ENCODE measurements at regions not wholly inside any gene's neighbourhood (a gene's known extent, or its start where the extent isn't known, plus 50 kb on each side); places are given as distances from the start of the nearest gene placed in this dataset.

GRCh38 chr5:82522897-82523296 is 244.7 kb upstream of the RPS23 start:
- ChIA-PET POLR2A (ENCODE audit: low non-redundant PET) (no interaction called here), CTCF (interaction anchor here (0.5 to 0.7 kb wide), 2 partner anchors 379 to 1032 kb away, joined by 3 to 4 read pairs; no protein-coding TSS in a partner anchor)
- no peak for TF ChIP-seq CTCF (conservative IDR thresholded peaks at IDR 0.05; ENCODE audit: low read depth)
- H3K27ac ChIP-seq = no peak overlapping the region
- DNase-seq (ENCODE audit: low spot score) = no peak

DNA sequence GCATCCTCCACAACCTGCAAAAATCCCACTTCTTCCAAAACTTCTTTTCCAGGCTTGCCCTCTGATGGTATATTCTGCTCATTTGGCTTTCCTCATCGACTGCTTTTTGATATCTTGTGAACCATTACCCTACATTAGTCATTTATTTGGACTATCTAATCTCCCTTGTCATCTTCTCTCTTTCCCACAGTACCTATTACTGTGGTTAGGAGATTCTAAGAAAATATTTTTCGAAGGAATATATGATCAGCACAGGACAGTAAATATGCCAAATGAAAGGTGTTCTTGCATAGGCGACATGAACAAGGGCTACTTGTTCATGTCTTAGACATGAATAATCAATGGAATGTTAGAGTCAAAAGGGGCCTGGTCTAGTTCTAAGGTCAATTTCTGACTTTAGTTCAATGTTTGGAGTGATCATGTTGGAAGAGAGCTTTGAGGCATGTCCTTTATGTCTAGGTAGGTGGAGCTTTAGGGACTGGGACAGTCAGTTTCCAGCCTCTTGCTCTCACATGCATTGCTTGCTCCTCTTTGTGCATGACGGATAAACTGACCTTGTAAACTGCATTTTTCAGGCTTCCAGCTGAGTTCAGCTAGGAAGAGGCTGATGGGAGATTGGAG is 243.4 kb upstream of the RPS23 start:
- ChIA-PET POLR2A (ENCODE audit: low non-redundant PET) (no interaction called here), CTCF (no interaction called here)
- DNase-seq (ENCODE audit: low spot score) = no peak
- TF ChIP-seq CTCF (conservative IDR thresholded peaks at IDR 0.05; ENCODE audit: low read depth) = no peak
- no peak overlapping the region for H3K27ac ChIP-seq

GRCh38 chr5:82519558-82519957 is 241.4 kb upstream of the RPS23 start:
- ChIA-PET CTCF (no interaction called here), POLR2A (ENCODE audit: low non-redundant PET) (no interaction called here)
- DNase-seq (ENCODE audit: low spot score) = no peak
- no peak overlapping the region for H3K27ac ChIP-seq
- no peak for TF ChIP-seq CTCF (conservative IDR thresholded peaks at IDR 0.05; ENCODE audit: low read depth)

- no peak overlapping the region for H3K27ac ChIP-seq
- ChIA-PET CTCF (interaction anchor here (0.6 kb wide), 1 partner anchor 592 kb away, joined by 3 read pairs; no protein-coding TSS in a partner anchor), POLR2A (ENCODE audit: low non-redundant PET) (no interaction called here)
- no peak for TF ChIP-seq CTCF (conservative IDR thresholded peaks at IDR 0.05; ENCODE audit: low read depth)
- DNase-seq (ENCODE audit: low spot score) = no peak
These were observed 239.5 kb upstream of the RPS23 start for GRCh38 chr5:82517544-82518075.

DNA sequence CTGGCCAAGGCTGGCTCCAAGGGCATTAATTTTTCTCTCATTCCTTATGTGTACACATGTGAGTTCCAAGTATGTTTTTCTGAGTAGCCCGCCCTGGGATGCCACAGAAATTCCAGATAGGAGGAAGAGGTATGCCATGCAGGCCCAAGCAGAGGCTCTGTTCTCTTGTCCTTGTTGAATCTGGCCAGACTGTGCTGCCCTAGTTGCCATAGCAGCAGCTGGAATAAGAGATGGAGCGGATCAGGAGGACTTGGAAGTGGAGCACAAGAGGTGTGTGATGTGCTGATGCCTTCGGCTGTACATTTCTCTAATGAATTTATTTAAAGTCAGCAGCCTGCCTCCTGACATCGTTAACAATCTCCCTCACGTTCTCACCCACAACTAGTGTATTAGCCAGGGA is 235.6 kb upstream of the RPS23 start:
- CTCF ChIA-PET = no interaction called here
- H3K27ac ChIP-seq = no peak overlapping the region
- POLR2A ChIA-PET (ENCODE audit: low non-redundant PET) = no interaction called here
- TF ChIP-seq CTCF (conservative IDR thresholded peaks at IDR 0.05; ENCODE audit: low read depth) = no peak
- DNase-seq (ENCODE audit: low spot score) = no peak

- H3K27ac ChIP-seq = no peak overlapping the region
- no peak for DNase-seq (ENCODE audit: low spot score)
- ChIA-PET POLR2A (ENCODE audit: low non-redundant PET) (no interaction called here), CTCF (no interaction called here)
- TF ChIP-seq CTCF (conservative IDR thresholded peaks at IDR 0.05; ENCODE audit: low read depth) = no peak
These were observed 233.9 kb upstream of the RPS23 start for GRCh38 chr5:82512025-82512424.
